HG02840 (cell line): ENCODE measurements at regions not wholly inside any gene's neighbourhood (a gene's known extent, or its start where the extent isn't known, plus 50 kb on each side); places are given as distances from the start of the nearest gene placed in this dataset.

Experiments
- ATAC-seq: cut with Tn5 transposase; IDR thresholded peaks from one replicate; pipeline ENCODE4 v1.9.1; 2021; ENCODE audit warnings: mild to moderate bottlenecking, moderate library complexity, moderate number of reproducible peaks; ENCODE audit not compliant: unreplicated experiment, low FRiP score

DNA sequence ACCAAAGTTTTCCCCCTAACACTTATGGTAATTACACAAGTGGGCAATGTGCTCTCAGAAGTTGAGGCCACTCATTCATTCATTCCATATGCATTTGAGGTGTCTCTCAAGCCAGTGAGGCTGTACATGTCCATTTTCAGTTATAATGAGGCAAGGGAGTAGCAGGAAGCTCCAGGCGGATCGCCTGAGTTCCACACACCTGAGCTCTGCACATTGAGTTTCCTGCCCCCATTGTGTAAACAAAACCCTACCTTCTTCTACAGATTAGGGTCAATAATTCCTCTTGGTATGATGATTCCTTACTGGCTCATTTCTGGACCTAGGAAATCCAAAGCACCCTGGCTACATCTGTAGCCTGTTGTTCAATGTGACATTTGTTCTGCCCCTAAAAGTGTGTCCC lies 555.3 kb downstream of the MED13L start:
- ATAC-seq: no peak

DNA sequence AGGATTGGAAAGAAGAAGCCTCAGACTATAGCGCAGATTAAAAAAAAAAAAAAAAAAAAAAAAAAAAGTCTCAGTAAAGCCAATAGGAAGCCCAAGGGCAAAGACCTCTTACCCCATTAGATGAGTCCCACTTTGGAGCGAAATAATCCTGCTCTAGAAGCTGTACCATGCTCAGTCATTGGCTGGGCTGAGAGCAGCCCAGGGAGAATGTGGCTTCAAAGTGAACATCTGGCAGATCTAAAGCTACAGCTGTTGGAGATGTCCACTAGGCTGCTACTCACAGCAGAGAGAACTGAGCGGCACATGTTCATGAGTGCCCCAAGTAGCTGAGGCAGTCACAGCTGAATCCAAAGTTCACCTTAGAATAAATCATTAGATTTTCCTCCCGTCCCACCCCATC lies 560.9 kb downstream of the MED13L start:
- no peak for ATAC-seq

DNA sequence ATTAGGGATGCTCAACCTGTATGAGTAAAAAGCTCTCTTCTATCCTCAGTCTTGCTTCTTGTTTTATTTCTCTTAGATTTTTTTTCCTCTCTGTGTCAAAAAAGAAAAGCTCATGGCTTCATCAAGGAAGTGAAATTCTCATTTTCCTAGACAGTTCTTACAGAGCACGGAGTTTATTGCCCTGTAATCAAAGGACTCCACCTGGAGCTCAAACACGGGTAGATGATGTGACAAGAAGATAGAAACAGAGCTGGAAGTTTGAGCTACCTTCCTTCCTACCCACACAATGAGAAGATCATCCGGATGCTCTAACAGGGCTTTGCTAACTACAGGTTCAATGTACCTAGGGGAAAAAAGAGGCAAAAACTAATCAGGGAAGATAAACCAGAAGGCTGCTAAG lies 564.8 kb downstream of the MED13L start:
- ATAC-seq: no peak

DNA sequence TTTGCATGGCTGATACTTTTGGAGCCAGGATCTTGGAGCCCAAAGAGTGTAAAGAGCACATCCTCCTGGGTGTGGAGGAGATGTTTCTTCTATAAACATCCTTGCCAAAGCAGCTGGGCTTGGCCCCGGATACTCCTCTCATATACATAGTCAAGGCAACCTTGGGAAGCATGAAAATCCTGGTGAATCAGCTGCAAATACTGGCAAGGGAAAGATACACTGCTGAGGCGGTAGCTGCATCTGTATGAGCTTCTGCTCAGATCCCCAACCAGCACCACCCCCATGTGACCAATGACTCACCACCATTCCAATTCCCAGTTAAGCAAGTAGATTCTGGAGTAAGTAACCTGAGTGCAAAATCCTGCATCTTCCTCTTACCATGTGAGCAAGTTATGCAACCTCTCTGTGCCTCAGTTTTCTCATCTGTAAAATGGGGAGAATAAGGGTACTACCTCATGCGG lies 567.4 kb downstream of the MED13L start:
- no peak for ATAC-seq

DNA sequence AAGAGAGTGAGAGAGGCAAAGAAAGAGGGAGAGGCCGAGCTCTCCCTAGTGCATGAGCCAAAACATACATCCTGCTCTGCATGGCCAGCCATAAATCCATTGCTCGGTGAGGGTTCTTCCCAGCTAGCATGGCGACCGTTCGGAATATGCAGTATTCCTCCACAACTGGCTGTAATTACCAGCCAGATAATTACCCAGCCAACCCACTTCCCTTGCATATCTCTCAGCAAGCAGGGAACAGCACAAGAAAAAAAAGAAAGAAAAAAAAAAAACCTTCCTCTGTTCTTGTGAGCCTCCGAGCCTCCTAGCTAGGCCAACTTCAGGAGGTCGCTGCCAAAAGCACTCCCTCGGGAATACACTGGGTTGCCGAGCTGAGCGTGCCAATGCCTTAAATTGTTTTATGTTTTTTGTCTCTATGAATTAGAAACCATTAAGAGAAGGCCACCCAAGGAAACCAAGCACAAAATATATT lies 567.9 kb downstream of the MED13L start:
- no peak for ATAC-seq

DNA sequence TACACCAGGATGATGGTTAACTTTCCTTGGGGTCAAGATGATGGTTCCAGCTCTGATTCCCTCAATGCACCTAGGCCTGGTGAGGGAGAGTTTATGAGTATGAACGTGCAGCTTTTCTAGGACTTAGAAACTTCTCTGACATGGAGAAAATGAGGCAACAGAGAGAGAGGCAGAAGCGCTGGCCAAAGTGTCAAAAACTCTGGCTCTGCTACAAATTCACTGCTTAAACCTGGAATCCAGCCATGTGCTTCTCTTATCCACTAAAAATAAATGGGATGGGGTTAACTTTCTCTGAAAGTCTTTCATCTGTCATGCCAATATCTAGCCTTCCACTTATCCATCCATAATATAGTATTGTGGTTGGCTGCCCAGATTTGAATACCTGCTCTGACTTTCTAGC lies 568.7 kb downstream of the MED13L start:
- no peak for ATAC-seq

DNA sequence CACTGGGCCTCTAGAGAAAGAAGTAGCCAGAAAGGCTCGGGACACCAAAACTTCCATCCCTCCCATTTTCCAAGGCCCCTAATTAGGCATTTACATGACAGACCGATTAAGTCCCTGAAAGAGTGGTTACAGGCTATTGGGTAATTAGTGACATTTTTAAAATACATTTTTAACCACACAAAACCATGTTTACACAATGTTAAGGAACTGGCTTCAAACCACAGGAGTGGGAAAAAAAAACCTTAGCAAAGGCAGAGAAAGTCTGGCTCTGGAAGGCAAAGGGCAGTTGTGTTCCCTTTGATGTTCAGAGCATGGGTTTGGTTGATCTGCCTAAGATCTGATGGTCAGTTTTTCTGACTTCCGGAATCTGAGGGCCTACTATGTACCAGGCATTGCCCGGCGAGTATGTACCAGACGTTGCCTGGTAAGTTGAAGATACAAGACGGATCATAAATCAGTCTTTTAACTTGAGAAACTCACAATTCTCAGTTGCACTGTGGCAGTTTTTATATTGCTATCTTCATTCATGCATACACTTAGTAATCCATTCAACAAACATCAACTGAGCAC lies 576.5 kb downstream of the MED13L start:
- no peak for ATAC-seq

DNA sequence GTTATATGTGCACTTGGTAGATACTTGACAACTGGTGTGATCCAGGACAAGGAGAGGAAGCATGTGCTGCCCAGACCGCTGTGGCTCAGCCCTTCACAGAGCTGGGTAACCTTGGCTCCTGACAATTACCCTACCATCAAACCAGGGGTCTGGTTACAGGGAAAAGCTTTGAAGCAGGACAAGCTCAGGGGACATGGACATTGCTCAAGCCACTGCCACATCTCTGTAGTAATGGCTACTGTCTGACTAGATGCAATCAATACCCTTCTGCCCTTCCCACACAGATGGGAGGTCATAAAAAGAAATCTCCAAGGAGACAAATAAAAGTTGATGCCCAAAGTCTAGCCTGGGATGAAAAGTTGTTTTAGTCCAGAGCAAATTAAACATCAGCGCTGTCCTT lies 577.4 kb downstream of the MED13L start:
- ATAC-seq: no peak

DNA sequence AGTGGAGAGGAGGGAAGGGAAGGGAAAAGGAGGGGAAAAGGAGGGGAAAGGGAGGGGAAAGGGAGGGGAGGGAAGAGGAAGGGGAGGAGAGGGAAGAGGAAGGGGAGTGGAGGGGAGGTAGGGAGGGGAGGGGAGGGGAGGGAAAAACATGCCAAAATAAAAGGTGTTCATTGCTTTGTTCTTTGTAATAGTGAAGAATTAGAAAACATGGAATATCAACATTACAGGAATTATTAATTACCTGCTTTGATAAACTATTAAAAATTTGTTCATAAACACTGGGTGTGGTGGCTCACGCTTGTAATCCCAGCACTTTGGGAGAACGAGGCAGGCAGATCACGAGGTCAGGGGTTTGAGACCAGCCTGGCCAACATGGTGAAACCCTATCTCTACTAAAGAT lies 579.2 kb downstream of the MED13L start:
- ATAC-seq: no peak

DNA sequence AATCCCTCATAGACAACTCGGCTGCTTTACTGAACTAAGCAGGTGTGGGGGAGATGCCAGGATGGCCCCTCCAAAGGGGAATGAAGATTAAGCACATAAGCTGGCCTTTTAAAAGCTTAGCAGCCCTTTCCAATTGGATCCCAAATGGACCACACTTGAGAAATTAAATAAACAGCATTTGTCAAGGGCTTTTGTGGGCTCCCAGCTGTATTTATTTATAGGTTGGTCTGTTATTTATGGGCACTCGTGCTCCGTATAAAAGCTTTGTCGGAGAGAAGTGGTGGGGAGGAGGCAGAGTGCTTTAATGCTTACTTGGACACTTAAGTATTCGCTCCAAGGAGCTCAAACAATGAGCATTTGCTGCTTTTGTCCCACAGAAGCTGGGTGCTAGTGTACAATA lies 580.2 kb downstream of the MED13L start:
- no peak for ATAC-seq

DNA sequence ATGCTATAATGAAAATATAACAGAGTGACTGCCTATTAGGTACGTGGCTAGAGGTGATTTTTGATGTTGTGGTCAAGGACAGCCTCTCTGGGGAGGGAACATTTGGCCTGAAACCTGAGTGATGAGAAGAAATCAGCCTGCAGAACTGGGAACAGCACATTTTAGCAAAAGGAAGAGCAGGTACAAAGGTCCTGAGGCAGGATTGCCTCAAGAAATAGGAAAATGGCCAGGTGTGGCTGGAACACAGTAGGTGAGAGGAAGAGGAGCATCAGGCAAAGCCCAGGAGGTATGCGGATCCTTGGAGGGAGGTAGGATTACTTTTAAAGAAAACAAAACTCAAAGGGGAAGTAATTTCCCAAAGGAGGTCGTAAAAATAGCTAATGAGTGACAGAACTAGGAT lies 582.9 kb downstream of the MED13L start:
- no peak for ATAC-seq

DNA sequence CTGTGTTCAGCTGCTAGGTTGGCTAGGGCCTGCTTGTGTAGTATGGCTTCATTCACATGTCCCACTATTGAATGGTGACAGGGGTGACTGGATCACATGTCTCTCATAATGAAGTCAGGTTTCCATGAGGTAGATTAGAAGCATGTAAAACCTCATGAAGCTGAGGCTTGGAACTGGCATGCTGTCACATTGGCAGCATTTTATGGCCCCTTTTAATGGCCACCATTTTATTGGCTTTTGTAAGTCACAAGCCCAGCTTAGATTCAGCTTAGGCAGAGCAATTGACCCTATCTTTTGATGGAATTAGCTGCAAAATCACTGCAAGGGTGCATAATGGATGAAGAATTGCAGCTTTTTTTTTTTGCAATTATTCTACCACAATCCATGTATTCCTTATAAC lies 583.5 kb downstream of the MED13L start:
- no peak for ATAC-seq

DNA sequence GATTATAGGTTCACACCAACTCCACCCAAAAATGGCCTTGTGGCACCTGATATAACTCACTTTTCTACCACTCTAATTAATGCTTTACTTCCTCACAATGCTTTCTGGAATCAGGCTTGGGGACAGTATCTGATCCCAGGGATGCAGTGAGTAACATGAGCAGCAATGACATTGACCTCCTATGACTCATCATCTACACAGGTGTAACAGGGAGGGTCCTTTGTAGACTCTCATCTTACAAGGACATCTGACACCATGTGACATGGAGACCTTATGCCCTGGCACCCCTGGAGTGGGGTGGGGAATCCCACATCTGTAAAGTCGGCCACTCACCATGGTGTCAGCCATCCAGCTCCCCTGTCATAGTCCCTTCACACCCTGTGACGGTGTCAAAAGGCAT lies 586.4 kb downstream of the MED13L start:
- ATAC-seq: no peak

DNA sequence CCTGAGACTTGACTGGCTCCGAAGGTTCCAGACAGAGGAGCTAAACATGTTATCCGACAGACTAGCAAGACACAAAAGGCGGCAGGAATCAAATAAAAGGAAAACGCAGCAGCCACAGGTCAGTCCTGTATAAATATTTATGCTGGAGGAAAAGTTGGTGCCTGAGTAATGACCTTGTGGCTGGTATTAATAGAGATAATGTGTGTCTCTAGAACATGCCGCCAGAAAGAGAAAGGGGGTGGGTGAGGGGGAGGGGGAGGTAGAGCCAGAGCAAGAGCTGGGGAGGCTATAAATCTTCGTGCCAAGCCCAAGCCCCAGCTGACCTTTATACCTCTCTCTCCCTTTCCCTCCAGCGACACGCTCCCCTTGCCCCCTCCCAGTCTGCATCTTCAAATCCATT lies 590.4 kb downstream of the MED13L start:
- ATAC-seq: no peak

DNA sequence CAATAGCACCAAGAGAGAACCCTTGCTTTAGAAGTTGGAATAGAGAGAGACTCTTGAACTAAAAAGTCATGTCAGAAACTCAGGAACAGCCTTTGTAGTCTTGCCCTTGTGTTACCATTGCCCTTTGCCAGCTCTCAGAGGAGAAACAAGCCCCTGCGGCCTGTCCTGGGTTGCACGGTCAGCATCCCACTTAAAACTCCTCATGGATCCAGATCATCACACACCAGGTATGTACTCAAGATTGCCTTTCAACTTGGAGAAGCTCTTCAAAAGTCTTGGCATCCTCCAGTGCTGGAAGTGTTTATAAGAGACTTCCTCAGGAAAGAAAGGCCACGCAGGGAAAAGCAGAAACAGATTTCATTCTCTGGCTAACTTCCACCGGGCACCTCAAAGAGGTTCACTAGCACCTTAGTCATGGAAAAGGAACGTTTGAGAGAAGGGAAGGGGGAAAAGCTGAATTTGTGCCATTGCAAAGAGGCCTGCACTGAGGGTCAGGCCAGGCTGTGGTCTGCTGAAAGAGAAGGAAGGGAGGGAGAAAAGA lies 594.2 kb downstream of the MED13L start:
- no peak for ATAC-seq

DNA sequence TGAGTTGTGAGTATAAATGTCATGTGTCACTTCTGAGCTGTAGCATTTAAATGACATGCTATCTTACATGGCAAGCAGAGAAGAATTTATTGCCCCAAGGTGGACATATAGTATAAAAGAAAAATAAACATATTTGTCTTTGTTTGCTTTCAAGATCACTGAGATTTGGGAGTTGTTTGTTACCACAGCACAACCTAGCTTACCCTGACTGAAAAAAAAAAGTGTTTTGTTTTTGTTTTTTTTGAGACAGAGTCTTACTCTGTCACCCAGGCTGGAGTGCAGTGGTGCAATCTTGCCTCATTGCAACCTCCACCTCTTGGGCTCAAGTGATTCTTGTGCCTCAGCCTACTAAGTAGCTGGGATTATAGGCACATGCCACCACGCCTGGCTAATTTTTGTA lies 596.5 kb downstream of the MED13L start:
- ATAC-seq: no peak

DNA sequence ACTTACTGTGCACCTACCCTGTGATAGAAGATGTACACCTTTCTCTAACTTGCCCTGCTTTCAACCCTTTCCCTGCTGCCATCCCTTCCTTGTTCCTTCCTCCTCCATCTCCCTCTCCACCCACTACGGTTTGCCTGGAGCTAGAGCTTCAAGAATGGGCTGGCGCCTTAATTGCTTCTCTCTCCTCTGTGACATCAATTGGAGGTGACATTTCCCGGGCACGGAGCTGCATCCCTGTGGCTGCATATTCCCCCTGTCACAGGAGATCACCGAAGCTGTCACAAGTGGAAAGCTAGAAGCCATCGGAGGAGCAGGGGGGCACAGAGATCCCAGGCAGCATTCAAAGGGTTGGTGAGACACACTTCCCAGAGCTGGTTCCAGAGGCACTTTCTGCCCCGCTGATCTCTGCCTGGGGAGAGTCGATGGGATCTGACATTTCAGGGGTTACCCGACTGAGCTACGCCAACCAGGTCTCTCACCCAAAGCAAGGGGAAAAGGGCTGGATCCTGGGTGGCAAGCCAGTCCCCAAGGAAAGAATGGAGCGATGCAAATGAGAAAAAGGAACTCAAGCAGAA lies 604.9 kb downstream of the MED13L start:
- ATAC-seq: no peak

DNA sequence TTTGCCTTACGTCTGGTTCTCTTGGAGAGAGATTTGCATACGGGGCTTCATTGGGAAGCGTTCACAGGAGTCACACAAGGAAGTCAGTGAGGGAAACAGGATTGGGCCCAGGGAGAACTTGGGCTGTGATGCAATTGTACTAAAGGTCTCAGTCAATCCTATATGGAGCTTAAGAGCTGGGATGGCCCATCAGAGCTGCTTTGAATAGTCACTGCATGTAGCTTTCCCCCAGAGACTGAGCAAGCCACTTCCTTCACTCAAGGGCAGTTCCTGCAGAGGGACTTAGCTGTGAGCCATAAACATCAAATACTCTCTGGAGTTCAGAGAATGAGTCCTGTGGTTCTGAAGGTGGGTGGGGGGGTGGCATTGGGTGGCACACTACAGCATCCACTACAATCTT lies 605.4 kb downstream of the MED13L start:
- ATAC-seq: no peak

DNA sequence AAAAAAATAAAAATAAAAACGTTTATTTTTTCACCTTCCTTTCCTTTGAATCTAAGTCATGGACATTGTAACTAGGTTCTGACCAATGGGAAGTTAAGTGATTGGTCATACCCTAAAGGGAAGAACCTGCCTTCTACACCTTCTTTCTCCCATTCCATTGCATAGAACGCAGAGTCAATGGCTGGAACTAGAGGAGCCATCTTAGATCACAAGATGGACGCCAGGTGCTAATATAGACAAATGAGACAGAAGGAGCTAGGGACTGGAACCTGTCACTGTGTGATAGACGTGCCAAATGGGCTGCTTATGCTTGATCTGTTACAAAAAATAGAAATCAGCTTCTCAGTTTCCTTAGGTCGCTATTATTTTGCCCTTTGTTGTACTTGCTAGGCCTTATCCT lies 606.6 kb downstream of the MED13L start:
- no peak for ATAC-seq

DNA sequence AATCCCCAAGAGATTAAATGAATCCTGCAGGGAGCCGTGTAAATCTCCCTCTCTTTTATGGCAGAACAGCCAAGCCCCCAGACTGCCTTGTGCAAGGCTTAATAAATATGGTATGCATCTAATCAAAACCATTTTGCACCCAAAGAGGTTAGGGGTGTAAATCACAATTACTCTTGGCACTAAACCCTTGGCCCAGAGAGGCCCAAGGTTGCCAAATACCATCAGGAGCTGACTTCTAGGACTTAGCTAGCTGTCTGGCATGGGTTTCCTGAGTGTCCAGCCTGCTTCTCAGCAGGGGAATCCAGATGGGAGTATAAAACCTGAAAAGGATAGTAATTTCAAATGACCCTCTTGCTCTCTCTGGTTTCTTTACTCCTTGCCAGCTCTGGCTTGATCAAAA lies 610.4 kb downstream of the MED13L start:
- no peak for ATAC-seq

DNA sequence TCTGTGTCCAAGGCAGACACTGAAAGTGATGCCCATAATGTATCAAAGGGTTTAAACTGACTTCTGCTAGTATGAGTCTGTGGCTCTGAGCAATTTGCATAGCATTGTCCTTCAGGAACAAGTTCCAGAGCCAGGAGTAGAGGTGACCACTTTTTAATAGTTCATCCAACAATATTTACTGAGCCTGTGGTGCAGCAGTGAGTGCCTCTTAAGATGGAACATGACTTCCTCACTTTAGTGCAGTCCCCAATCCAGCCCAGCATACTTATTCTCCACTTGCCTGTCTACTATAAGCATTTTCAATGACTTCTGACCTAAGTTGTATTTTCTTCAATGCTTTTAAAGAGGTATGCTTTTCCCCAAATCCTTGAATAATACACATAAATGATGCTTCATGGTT lies 611.3 kb downstream of the MED13L start:
- no peak for ATAC-seq

DNA sequence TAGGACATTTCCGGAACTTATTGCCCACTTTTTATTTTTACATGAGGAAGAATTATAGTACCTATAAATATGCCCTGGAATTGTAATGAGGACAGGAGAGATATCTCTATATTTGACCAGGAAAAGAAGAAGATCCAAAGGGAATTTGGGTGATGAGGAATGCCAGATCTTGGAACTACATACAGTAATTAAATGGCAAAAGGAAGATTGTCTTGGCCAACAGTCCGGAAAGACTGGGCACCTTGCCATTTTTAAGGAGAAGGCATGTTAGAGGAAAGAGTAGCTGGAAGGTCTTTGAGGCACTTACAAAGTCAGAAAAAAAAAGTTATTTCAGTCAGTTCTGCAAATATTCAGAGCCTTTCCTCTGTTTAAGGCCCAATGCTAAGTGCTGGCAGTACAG lies 616.4 kb downstream of the MED13L start:
- no peak for ATAC-seq
